ENCODE measurements at regions not wholly inside any gene's neighbourhood (a gene's known extent, or its start where the extent isn't known, plus 50 kb on each side); places are given as distances from the start of the nearest gene placed in this dataset.

DNA sequence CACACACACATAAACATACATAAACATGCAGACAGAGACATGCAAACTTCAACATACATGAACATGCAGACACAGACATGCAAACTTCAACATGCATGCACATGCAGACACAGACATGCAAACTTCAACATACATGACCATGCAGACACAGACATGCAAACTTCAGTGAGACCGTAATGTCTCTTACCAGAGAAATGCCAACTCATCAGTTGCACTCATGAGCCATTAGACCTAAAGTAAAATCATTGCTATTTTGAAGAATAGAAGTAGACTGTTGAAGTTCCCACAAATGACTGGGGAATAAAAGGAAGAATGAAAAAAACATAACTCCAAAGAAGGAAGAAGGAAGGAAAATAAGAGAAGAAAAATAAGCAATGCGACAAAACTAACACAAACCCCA, 1044.0 kb upstream of the TMEM132C start:
- TF ChIP-seq ZBTB7A (IDR thresholded peaks at IDR 0.05; ENCODE audit: low read depth) = no peak
- no peak for TF ChIP-seq CEBPB (IDR thresholded peaks at IDR 0.05)
- no peak for TF ChIP-seq TAF1 (IDR thresholded peaks at IDR 0.05; ENCODE audit: low read depth)
- TF ChIP-seq, protein P1, sequence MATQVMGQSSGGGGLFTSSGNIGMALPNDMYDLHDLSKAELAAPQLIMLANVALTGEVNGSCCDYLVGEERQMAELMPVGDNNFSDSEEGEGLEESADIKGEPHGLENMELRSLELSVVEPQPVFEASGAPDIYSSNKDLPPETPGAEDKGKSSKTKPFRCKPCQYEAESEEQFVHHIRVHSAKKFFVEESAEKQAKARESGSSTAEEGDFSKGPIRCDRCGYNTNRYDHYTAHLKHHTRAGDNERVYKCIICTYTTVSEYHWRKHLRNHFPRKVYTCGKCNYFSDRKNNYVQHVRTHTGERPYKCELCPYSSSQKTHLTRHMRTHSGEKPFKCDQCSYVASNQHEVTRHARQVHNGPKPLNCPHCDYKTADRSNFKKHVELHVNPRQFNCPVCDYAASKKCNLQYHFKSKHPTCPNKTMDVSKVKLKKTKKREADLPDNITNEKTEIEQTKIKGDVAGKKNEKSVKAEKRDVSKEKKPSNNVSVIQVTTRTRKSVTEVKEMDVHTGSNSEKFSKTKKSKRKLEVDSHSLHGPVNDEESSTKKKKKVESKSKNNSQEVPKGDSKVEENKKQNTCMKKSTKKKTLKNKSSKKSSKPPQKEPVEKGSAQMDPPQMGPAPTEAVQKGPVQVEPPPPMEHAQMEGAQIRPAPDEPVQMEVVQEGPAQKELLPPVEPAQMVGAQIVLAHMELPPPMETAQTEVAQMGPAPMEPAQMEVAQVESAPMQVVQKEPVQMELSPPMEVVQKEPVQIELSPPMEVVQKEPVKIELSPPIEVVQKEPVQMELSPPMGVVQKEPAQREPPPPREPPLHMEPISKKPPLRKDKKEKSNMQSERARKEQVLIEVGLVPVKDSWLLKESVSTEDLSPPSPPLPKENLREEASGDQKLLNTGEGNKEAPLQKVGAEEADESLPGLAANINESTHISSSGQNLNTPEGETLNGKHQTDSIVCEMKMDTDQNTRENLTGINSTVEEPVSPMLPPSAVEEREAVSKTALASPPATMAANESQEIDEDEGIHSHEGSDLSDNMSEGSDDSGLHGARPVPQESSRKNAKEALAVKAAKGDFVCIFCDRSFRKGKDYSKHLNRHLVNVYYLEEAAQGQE (IDR thresholded peaks at IDR 0.05; ENCODE audit: low read depth) = no peak
- TF ChIP-seq, protein P2, sequence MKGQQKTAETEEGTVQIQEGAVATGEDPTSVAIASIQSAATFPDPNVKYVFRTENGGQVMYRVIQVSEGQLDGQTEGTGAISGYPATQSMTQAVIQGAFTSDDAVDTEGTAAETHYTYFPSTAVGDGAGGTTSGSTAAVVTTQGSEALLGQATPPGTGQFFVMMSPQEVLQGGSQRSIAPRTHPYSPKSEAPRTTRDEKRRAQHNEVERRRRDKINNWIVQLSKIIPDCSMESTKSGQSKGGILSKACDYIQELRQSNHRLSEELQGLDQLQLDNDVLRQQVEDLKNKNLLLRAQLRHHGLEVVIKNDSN (IDR thresholded peaks at IDR 0.05) = no peak
- no peak for TF ChIP-seq EGR1 (IDR thresholded peaks at IDR 0.05)
- no peak for TF ChIP-seq EP300 (IDR thresholded peaks at IDR 0.05; ENCODE audit: borderline replicate concordance)
- TF ChIP-seq RAD21 (IDR thresholded peaks at IDR 0.05; ENCODE audit: low read depth) = no peak
- no peak for TF ChIP-seq CREB1 (IDR thresholded peaks at IDR 0.05; ENCODE audit: low read depth)
- TF ChIP-seq NFIC (IDR thresholded peaks at IDR 0.05) = no peak
- TF ChIP-seq, protein P3, sequence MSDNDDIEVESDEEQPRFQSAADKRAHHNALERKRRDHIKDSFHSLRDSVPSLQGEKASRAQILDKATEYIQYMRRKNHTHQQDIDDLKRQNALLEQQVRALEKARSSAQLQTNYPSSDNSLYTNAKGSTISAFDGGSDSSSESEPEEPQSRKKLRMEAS (IDR thresholded peaks at IDR 0.05) = no peak
- no peak for TF ChIP-seq YY1 (IDR thresholded peaks at IDR 0.05; ENCODE audit: low read depth)
- TF ChIP-seq TEAD4 (IDR thresholded peaks at IDR 0.05) = no peak
- no peak for TF ChIP-seq FOXM1 (IDR thresholded peaks at IDR 0.05; ENCODE audit: borderline replicate concordance, low read depth)
- no peak for TF ChIP-seq TCF12 (IDR thresholded peaks at IDR 0.05; ENCODE audit: low read depth)

DNA sequence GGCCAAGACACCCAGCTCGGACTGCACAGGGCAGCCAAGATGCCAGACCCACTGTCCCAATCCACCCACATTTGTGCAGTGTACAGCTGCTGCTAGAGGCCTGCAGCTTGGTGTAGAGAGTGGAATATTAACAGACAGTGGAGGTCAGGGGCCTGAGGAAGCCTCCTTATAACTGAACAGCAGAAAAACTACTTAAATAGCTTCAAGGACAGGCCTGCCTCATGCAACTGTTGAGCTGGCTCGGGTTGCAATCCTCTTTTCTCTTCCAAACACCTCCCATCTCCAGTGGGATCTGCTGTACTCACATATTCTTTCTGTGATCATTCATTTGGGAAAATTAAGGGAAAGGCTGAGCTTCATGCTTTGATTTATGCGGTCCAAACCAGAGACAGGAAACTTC, 1043.2 kb upstream of the TMEM132C start:
- TF ChIP-seq CEBPB (IDR thresholded peaks at IDR 0.05) (no peak), FOXM1 (IDR thresholded peaks at IDR 0.05; ENCODE audit: borderline replicate concordance, low read depth) (no peak), CREB1 (IDR thresholded peaks at IDR 0.05; ENCODE audit: low read depth) (no peak), ZBTB7A (IDR thresholded peaks at IDR 0.05; ENCODE audit: low read depth) (no peak), TCF12 (IDR thresholded peaks at IDR 0.05; ENCODE audit: low read depth) (no peak), RAD21 (IDR thresholded peaks at IDR 0.05; ENCODE audit: low read depth) (no peak), TAF1 (IDR thresholded peaks at IDR 0.05; ENCODE audit: low read depth) (no peak), YY1 (IDR thresholded peaks at IDR 0.05; ENCODE audit: low read depth) (no peak)
- TF ChIP-seq, protein P3 (IDR thresholded peaks at IDR 0.05) = no peak
- TF ChIP-seq, protein P1 (IDR thresholded peaks at IDR 0.05; ENCODE audit: low read depth) = no peak
- TF ChIP-seq, protein P2 (IDR thresholded peaks at IDR 0.05) = no peak

DNA sequence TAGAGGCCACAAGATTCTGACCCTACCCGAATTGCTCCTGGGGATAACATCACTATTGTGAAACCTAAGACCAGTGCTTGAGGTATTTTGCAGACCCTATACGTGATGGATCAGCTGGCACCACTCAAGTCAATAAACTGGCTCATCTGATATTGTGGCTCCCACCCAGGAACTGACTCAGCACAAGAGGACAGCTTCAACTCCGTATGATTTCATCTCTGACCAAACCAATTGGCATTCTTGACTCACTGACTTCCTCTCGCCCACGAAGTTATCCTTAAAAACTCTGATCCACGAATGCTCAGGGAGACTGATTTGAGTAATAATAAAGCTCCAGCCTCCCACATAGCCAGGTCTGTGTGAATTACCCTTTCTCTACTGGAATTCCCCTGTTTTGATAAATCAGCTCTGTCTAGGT, 1036.1 kb upstream of the TMEM132C start:
- TF ChIP-seq RAD21 (IDR thresholded peaks at IDR 0.05; ENCODE audit: low read depth) = no peak
- no peak for TF ChIP-seq YY1 (IDR thresholded peaks at IDR 0.05; ENCODE audit: low read depth)
- TF ChIP-seq, protein P1 (IDR thresholded peaks at IDR 0.05; ENCODE audit: low read depth) = no peak
- TF ChIP-seq NFIC (IDR thresholded peaks at IDR 0.05) = no peak
- TF ChIP-seq, protein P2 (IDR thresholded peaks at IDR 0.05) = no peak
- TF ChIP-seq EGR1 (IDR thresholded peaks at IDR 0.05) = no peak
- TF ChIP-seq ZBTB7A (IDR thresholded peaks at IDR 0.05; ENCODE audit: low read depth) = no peak
- TF ChIP-seq CREB1 (IDR thresholded peaks at IDR 0.05; ENCODE audit: low read depth) = no peak
- TF ChIP-seq TEAD4 (IDR thresholded peaks at IDR 0.05) = no peak
- TF ChIP-seq FOXM1 (IDR thresholded peaks at IDR 0.05; ENCODE audit: borderline replicate concordance, low read depth) = no peak
- no peak for TF ChIP-seq TCF12 (IDR thresholded peaks at IDR 0.05; ENCODE audit: low read depth)
- TF ChIP-seq, protein P3 (IDR thresholded peaks at IDR 0.05) = no peak
- TF ChIP-seq EP300 (IDR thresholded peaks at IDR 0.05; ENCODE audit: borderline replicate concordance) = no peak
- no peak for TF ChIP-seq CEBPB (IDR thresholded peaks at IDR 0.05)

DNA sequence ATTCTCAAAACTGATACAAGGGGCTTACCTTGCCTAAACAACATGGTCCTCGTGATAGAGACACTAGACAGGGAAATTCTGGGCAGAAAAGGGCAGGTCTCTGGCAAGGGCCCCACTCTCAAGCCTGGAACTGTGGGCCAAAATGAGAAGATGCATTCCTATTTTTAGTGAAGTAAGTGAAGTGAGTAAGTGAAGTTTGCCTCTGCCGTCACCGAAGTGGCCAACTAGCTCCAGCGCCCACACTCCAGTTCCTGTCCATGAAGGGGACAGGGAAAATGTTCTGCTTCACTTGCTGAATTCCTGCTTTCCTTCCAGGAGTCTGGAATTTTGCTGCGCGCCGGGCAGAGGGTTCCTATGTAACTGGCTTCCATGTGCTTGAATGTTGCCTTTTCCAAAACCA, 1035.6 kb upstream of the TMEM132C start:
- TF ChIP-seq TCF12 (IDR thresholded peaks at IDR 0.05; ENCODE audit: low read depth) (no peak), TEAD4 (IDR thresholded peaks at IDR 0.05) (no peak), EP300 (IDR thresholded peaks at IDR 0.05; ENCODE audit: borderline replicate concordance) (no peak), CREB1 (IDR thresholded peaks at IDR 0.05; ENCODE audit: low read depth) (no peak), FOXM1 (IDR thresholded peaks at IDR 0.05; ENCODE audit: borderline replicate concordance, low read depth) (no peak), RAD21 (IDR thresholded peaks at IDR 0.05; ENCODE audit: low read depth) (no peak), EGR1 (IDR thresholded peaks at IDR 0.05) (no peak), NFIC (IDR thresholded peaks at IDR 0.05) (no peak), YY1 (IDR thresholded peaks at IDR 0.05; ENCODE audit: low read depth) (no peak), CEBPB (IDR thresholded peaks at IDR 0.05) (no peak), ZBTB7A (IDR thresholded peaks at IDR 0.05; ENCODE audit: low read depth) (no peak), TAF1 (IDR thresholded peaks at IDR 0.05; ENCODE audit: low read depth) (no peak)
- TF ChIP-seq, protein P3 (IDR thresholded peaks at IDR 0.05) = no peak
- TF ChIP-seq, protein P2 (IDR thresholded peaks at IDR 0.05) = no peak
- TF ChIP-seq, protein P1 (IDR thresholded peaks at IDR 0.05; ENCODE audit: low read depth) = no peak
